MCF 10A (cell line): ENCODE measurements at regions not wholly inside any gene's neighbourhood (a gene's known extent, or its start where the extent isn't known, plus 50 kb on each side); places are given as distances from the start of the nearest gene placed in this dataset.
"Not testable (repeated sequence)": the region's sequence is repeated elsewhere in the genome, so short reads cannot be mapped to it uniquely, and the experiment has no call there.

Experiments used
- BruUV-seq: library from RNA; stranded (reverse); fragments of 400-500 nt; replicated peaks from 2 replicates; lab custom pipeline; 2021; lab: Mats Ljungman, UMichigan
- CTCF ChIA-PET: fragments of 300-600 bp; sonication (Branson Sonifier 250); formaldehyde crosslinking; extraction: SDS; loops from one replicate; lab custom pipeline; 2021; ENCODE audit warnings: antibody characterized with exemption, inconsistent platforms; lab: Yijun Ruan, JAX
- POLR2A ChIA-PET: fragments of 300-600, 350-650 bp; sonication (Branson Sonifier 250); formaldehyde crosslinking; extraction: SDS; loops from one replicate; lab custom pipeline; 2020; ENCODE audit warnings: antibody characterized with exemption, inconsistent platforms; lab: Yijun Ruan, JAX
- DNase-seq: peaks from one replicate; pipeline ENCODE4 v3.0.0-alpha.2; 2018; ENCODE audit not compliant: unreplicated experiment
- H3K27ac Mint-ChIP-seq: one replicate; pipeline ENCODE4 v1.8.0; 2022; ENCODE audit warnings: mild to moderate bottlenecking, low read depth, mixed read lengths; ENCODE audit not compliant: unreplicated experiment
- H3K27me3 Mint-ChIP-seq: one replicate; pipeline ENCODE4 v1.8.0; 2022; ENCODE audit warnings: mixed read lengths; ENCODE audit not compliant: insufficient read depth, unreplicated experiment
- H3K36me3 Mint-ChIP-seq: one replicate; pipeline ENCODE4 v1.8.0; 2022; ENCODE audit warnings: mild to moderate bottlenecking, moderate library complexity, mixed read lengths; ENCODE audit not compliant: insufficient read depth, unreplicated experiment
- H3K4me1 Mint-ChIP-seq: one replicate; pipeline ENCODE4 v1.8.0; 2022; ENCODE audit warnings: mixed read lengths; ENCODE audit not compliant: insufficient read depth, unreplicated experiment
- H3K4me3 Mint-ChIP-seq: one replicate; pipeline ENCODE4 v1.8.0; 2022; ENCODE audit warnings: mild to moderate bottlenecking, moderate library complexity, mixed read lengths; ENCODE audit not compliant: unreplicated experiment
- H3K9me3 Mint-ChIP-seq: one replicate; pipeline ENCODE4 v1.8.0; 2022; ENCODE audit warnings: mixed read lengths; ENCODE audit not compliant: unreplicated experiment
- intact Hi-C: fragments of 100-400 bp; cut with micrococcal nuclease; formaldehyde crosslinking; loops from 2 replicates; pipeline ENCODE4 v1.14.1; 2022
- TF ChIP-seq, protein P1 (sequence below): fragments of 200-600 bp; IDR thresholded peaks from one replicate; pipeline ENCODE4 v1.8.0; 2022; ENCODE audit warnings: antibody characterized with exemption, mild to moderate bottlenecking; ENCODE audit not compliant: unreplicated experiment

DNA sequence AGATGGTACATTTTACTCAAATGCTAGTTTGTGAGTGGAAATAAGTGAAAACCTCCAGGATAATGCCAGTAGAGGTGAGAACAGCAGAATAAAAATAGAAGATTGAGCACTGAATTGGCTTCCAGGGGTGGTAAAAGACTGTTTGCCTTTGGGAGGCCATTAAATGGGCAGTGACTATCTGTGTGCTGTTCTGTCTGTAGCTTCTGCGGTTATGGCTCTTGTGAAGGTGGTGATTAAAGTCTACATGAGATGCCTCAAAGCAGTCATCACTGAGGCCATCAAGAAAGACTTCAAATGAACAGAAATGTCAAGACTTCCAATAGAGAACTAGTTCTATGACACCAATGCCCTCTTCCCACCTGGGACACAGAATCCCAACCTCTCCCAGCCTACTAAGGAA, 108.8 kb downstream of the EFHB start:
- peaks cover 36% of the 10 kb centered on the region for H3K27me3 Mint-ChIP-seq
- TF ChIP-seq, protein P1, sequence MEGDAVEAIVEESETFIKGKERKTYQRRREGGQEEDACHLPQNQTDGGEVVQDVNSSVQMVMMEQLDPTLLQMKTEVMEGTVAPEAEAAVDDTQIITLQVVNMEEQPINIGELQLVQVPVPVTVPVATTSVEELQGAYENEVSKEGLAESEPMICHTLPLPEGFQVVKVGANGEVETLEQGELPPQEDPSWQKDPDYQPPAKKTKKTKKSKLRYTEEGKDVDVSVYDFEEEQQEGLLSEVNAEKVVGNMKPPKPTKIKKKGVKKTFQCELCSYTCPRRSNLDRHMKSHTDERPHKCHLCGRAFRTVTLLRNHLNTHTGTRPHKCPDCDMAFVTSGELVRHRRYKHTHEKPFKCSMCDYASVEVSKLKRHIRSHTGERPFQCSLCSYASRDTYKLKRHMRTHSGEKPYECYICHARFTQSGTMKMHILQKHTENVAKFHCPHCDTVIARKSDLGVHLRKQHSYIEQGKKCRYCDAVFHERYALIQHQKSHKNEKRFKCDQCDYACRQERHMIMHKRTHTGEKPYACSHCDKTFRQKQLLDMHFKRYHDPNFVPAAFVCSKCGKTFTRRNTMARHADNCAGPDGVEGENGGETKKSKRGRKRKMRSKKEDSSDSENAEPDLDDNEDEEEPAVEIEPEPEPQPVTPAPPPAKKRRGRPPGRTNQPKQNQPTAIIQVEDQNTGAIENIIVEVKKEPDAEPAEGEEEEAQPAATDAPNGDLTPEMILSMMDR: no peak
- no peak overlapping the region for H3K27ac Mint-ChIP-seq
- H3K9me3 Mint-ChIP-seq: peaks cover 12% of the 10 kb centered on the region
- ChIA-PET POLR2A (no interaction called here), CTCF (no interaction called here)
- intact Hi-C loops: no loop called here
- H3K4me1 Mint-ChIP-seq: no peaks in the 10 kb centered on the region
- BruUV-seq: no TSS peak
- no peak overlapping the region for H3K4me3 Mint-ChIP-seq
- DNase-seq: no peak
- H3K36me3 Mint-ChIP-seq: no peaks in the 10 kb centered on the region

DNA sequence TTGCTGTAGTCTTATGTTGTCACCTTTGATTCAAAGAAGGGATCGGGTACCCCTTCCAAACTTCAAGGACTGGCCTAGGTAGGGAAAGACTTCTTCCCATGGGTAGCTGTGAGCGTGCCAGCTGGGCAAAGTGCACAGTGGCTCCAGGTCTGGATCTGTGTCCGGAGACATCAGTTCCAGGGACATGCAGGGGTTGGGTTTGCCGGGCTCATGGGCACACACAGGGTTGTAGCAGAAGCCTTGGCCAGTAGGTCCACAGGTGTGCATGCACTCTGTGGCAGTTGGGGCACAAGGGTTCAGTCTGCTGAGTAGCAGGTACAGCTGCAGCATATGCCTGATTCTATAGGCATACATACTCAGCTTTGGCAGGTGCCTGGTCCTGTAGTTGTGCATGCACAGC, 111.2 kb downstream of the EFHB start:
- intact Hi-C loops: no loop called here
- ChIA-PET POLR2A (no interaction called here), CTCF (no interaction called here)
- no TSS peak for BruUV-seq
- H3K27me3 Mint-ChIP-seq: peaks cover 16% of the 10 kb centered on the region
- no peaks in the 10 kb centered on the region for H3K4me1 Mint-ChIP-seq
- H3K27ac Mint-ChIP-seq: no peak overlapping the region
- H3K36me3 Mint-ChIP-seq: no peaks in the 10 kb centered on the region
- H3K4me3 Mint-ChIP-seq: no peak overlapping the region
- H3K9me3 Mint-ChIP-seq: peaks cover 12% of the 10 kb centered on the region
- no peak for DNase-seq
- TF ChIP-seq, protein P1: no peak

DNA sequence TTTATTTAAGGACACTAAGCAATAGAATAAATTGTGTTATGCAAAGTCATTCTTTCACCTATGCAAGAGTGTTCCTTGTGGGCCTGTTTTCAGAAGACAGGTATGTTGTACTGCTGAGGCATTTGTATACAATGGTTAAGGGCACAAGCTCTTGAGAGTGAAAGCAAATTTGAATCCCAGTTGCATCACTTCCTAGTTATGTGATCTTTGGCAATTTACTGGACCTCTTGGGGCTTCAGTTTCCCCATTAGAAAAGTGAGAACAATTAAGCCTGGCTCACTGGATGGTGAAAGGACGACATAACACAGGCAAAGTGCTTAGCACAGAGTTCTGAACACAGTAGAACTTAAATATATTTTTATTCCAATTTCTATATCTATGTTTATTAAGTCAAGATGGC, 117.4 kb downstream of the EFHB start:
- no TSS peak for BruUV-seq
- intact Hi-C loops: no loop called here
- Mint-ChIP-seq H3K4me1 (no peaks in the 10 kb centered on the region), H3K27me3 (no peaks in the 10 kb centered on the region), H3K4me3 (no peak overlapping the region), H3K36me3 (no peaks in the 10 kb centered on the region), H3K9me3 (no peaks in the 10 kb centered on the region), H3K27ac (no peak overlapping the region)
- POLR2A ChIA-PET: no interaction called here
- CTCF ChIA-PET: no interaction called here
- peak; percentile 2 for DNase-seq
- TF ChIP-seq, protein P1: no peak

DNA sequence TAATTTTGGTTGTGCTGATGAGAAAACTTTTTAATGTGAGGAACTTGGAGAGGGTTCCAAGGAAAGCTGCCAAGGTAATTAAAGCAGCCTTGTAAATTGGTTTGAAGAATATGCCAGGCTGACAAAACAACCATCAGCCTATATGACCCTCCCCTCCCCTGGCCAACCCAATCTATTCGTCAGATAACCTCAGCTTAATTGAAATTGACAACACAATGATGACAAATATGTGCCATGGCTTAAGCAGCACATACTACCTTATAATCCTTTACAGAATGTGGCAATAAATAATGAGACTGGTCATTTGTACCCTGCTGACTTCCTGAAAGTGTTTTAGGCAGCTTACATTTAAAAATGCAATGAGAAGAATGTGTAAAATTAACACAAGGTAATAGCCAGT, 118.2 kb downstream of the EFHB start:
- CTCF ChIA-PET: no interaction called here
- no peaks in the 10 kb centered on the region for H3K27me3 Mint-ChIP-seq
- intact Hi-C loops: no loop called here
- H3K4me3 Mint-ChIP-seq: no peak overlapping the region
- DNase-seq: no peak
- POLR2A ChIA-PET: no interaction called here
- H3K4me1 Mint-ChIP-seq: no peaks in the 10 kb centered on the region
- TF ChIP-seq, protein P1: no peak
- H3K27ac Mint-ChIP-seq: no peak overlapping the region
- H3K9me3 Mint-ChIP-seq: no peaks in the 10 kb centered on the region
- no peaks in the 10 kb centered on the region for H3K36me3 Mint-ChIP-seq
- no TSS peak for BruUV-seq

DNA sequence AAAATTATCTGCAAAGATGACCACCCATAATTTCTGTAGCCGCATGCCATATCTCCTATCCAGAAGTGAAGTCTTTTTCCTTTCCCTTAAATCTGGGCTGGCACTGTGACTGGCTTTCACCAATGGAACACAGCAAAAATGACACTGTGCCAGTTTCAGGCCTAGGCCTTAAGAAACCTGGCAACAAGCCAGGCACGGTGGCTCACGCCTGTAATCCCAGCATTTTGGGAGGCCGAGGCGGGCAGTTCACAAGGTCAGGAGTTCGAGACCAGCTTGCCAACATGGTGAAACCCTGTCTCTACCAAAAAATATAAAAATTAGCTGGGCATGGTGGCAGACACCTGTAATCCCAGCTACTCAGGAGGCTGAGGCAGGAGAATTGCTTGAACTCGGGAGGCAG, 120.3 kb downstream of the EFHB start:
- BruUV-seq, intact Hi-C loops, H3K27ac Mint-ChIP-seq, H3K36me3 Mint-ChIP-seq, H3K27me3 Mint-ChIP-seq, H3K4me1 Mint-ChIP-seq, DNase-seq, H3K9me3 Mint-ChIP-seq, H3K4me3 Mint-ChIP-seq: not testable (repeated sequence)
- ChIA-PET CTCF (interaction anchor here (0.7 kb wide), 1 partner anchor 161 kb away, joined by 3 read pairs; no protein-coding TSS in a partner anchor), POLR2A (interaction anchor here (0.5 kb wide), 1 partner anchor 193 kb away, joined by 3 read pairs; no protein-coding TSS in a partner anchor)
